OCI-LY1 (cell line): ENCODE measurements at regions not wholly inside any gene's neighbourhood (a gene's known extent, or its start where the extent isn't known, plus 50 kb on each side); places are given as distances from the start of the nearest gene placed in this dataset.

ENCODE experiments used
- CTCF ChIP-seq: fragments of 200-600 bp; sonication (generic), shearing (Covaris generic); IDR thresholded peaks from 2 replicates; pipeline ENCODE4 v1.5.1; 2017; ENCODE audit warnings: mild to moderate bottlenecking, antibody characterized with exemption, low read length, moderate library complexity, mixed read lengths
- EZH2 ChIP-seq: fragments of 200-600 bp; sonication (generic), shearing (Covaris generic); IDR thresholded peaks from 2 replicates; pipeline ENCODE4 v1.8.0; 2017; ENCODE audit warnings: borderline replicate concordance, mixed run types, mild to moderate bottlenecking, antibody characterized with exemption, low read length, moderate library complexity, mixed read lengths

- TF ChIP-seq CTCF (no peak), EZH2 (no peak)
Observed at GRCh38 chr14:101169267-101169666, 265.7 kb upstream of the RTL1 start.
